Psoas muscle (tissue), 7 donors: ENCODE measurements at regions not wholly inside any gene's neighbourhood (a gene's known extent, or its start where the extent isn't known, plus 50 kb on each side); places are given as distances from the start of the nearest gene placed in this dataset.
"Not testable (repeated sequence)": the region's sequence is repeated elsewhere in the genome, so short reads cannot be mapped to it uniquely, and the experiment has no call there.

Source experiments
- ATAC-seq, 4 donors: fragments of 200-7000 bp; cut with Tn5 transposase; one replicate each; pipeline ENCODE4 v1.9.1; 2020; ENCODE audit warnings: moderate library complexity in 3 of 4, mild to moderate bottlenecking in 2 of 4
- DNase-seq, 2 donors: peaks; one replicate each; pipeline ENCODE4 v3.0.0-alpha.2; 2020
- H3K27ac ChIP-seq: fragments of 200-600 bp; one replicate; pipeline ENCODE4 v1.8.0; 2022
- H3K27me3 ChIP-seq, 3 donors: fragments of 200-600 bp in 1 of 3; one replicate each; pipeline versions ENCODE4 v1.6.1 to v1.8.0; 2013 to 2022; ENCODE audit warnings: low read length in 2 of 3, mild to moderate bottlenecking in 2 of 3, moderate library complexity in 1 of 3; ENCODE audit not compliant: insufficient read depth in 3 of 3
- H3K36me3 ChIP-seq, 2 donors: fragments of 200-600 bp in 1 of 2; one replicate each; pipeline versions ENCODE4 v1.6.1 to v1.8.0; 2013 to 2022; ENCODE audit warnings: low read depth in 1 of 2, mild to moderate bottlenecking in 1 of 2, moderate library complexity in 1 of 2; ENCODE audit not compliant: insufficient read depth in 1 of 2
- H3K4me1 ChIP-seq: fragments of 200-600 bp; one replicate; pipeline ENCODE4 v1.8.0; 2022
- H3K4me3 ChIP-seq: fragments of 200-600 bp; one replicate; pipeline ENCODE4 v1.8.0; 2022; ENCODE audit warnings: mild to moderate bottlenecking
- H3K9me3 ChIP-seq: fragments of 200-600 bp; one replicate; pipeline ENCODE4 v1.8.0; 2022
- CTCF ChIP-seq: fragments of 200-600 bp; IDR thresholded peaks from one replicate; pipeline ENCODE4 v1.8.0; 2022; ENCODE audit warnings: antibody characterized with exemption
- WGBS, 3 donors: extraction: QIAGEN DNeasy Blood & Tissue Kit; methylation state at CpG; one replicate each; pipeline versions ENCODE4 v1.1.6 to v1.1.7; 2013; 5-methylcytosine and 5-hydroxymethylcytosine counted together
- intact Hi-C, 2 donors: fragments of 100-400 bp; cut with DNase I; formaldehyde crosslinking; loops; one replicate each; pipeline versions ENCODE4 v1.11.0 to v1.14.2; 2022
- donor health status: healthy with polysubstance abuse.
- donor health status: DM: no; HTN: no; CAD: no; lungs with moderate emphysema.
- donor health status: Bipolar disorder and iron deficiency.
- donor health status: healthy.
- donor health status: DM: yes; HTN: yes; CAD: no.
- donor health status: DM: no; HTN: no; CAD: no.
- donor health status: DM: yes; HTN: yes; CAD: no.

- no peaks in the 10 kb centered on the region for H3K9me3 ChIP-seq
- DNase-seq, result no peak
- no peak for ATAC-seq
- no peak overlapping the region for H3K4me3 ChIP-seq
- no peak for TF ChIP-seq CTCF
- no peak overlapping the region for H3K27ac ChIP-seq
- WGBS, 3 donors, result 88 to 95% (median 92%) methylated on average over 1 of the region's 1 CpG
- no peaks in the 10 kb centered on the region for H3K36me3 ChIP-seq
- intact Hi-C loops, result no loop called here
- H3K4me1 ChIP-seq, result no peaks in the 10 kb centered on the region
- no peaks in the 10 kb centered on the region for H3K27me3 ChIP-seq
Observed at GRCh38 chrX:11010476-11010875, 100.7 kb upstream of the HCCS start.

- no peaks in the 10 kb centered on the region for H3K27me3 ChIP-seq
- no peaks in the 10 kb centered on the region for H3K36me3 ChIP-seq
- no peak overlapping the region for H3K27ac ChIP-seq
- H3K4me1 ChIP-seq, result no peaks in the 10 kb centered on the region
- no peak overlapping the region for H3K4me3 ChIP-seq
- DNase-seq, result no peak
- ATAC-seq, result no peak
- no peaks in the 10 kb centered on the region for H3K9me3 ChIP-seq
- no peak for TF ChIP-seq CTCF
- 37 to 83% (median 76%) methylated on average over 1 of the region's 1 CpG for WGBS, 3 donors
- intact Hi-C loops, result no loop called here
Observed at GRCh38 chrX:11016728-11017127, 94.4 kb upstream of the HCCS start.

GRCh38 chrX:11022588-11022987 lies 88.5 kb upstream of the HCCS start:
- ATAC-seq, H3K4me3 ChIP-seq, DNase-seq, intact Hi-C loops, H3K27me3 ChIP-seq, H3K4me1 ChIP-seq, H3K27ac ChIP-seq, H3K36me3 ChIP-seq, H3K9me3 ChIP-seq: not testable (repeated sequence)

GRCh38 chrX:11039926-11040325 lies 71.2 kb upstream of the HCCS start:
- H3K36me3 ChIP-seq, result no peaks in the 10 kb centered on the region
- H3K9me3 ChIP-seq, result no peaks in the 10 kb centered on the region
- H3K4me1 ChIP-seq, result no peaks in the 10 kb centered on the region
- intact Hi-C loops, result no loop called here
- no peak overlapping the region for H3K27ac ChIP-seq
- 45 to 75% (median 49%) methylated on average over 1 of the region's 1 CpG for WGBS, 3 donors
- no peak for DNase-seq
- TF ChIP-seq CTCF, result no peak
- H3K27me3 ChIP-seq, result no peaks in the 10 kb centered on the region
- ATAC-seq, result no peak
- no peak overlapping the region for H3K4me3 ChIP-seq

- WGBS, 3 donors, result 32 to 71% (median 37%) methylated on average over 1 of the region's 1 CpG
- Histone ChIP-seq H3K9me3 (no peaks in the 10 kb centered on the region), H3K27me3 (no peaks in the 10 kb centered on the region), H3K4me1 (no peaks in the 10 kb centered on the region), H3K4me3 (no peak overlapping the region), H3K36me3 (no peaks in the 10 kb centered on the region), H3K27ac (no peak overlapping the region)
- no peak for TF ChIP-seq CTCF
- intact Hi-C loops, result no loop called here
- ATAC-seq (no peak), DNase-seq (no peak)
Observed at GRCh38 chrX:11040405-11040804, 70.7 kb upstream of the HCCS start.
